Natural killer cell (primary cell): ENCODE measurements at regions not wholly inside any gene's neighbourhood (a gene's known extent, or its start where the extent isn't known, plus 50 kb on each side); places are given as distances from the start of the nearest gene placed in this dataset.

Experiments
- ATAC-seq, 3 donors: fragments of 150-1000 bp in 2 of 3; fragments of 200-7000 bp in 1 of 3; cut with Tn5 transposase; 1 replicate in 1 of 3; 2 replicates in 2 of 3; pipeline ENCODE4 v1.10.0; 2021; ENCODE audit warnings: mild to moderate bottlenecking in 2 of 3, moderate library complexity in 2 of 3
- DNase-seq, 2 donors: peaks; one replicate each; pipeline versions ENCODE4 v3.0.0 to v3.0.0-alpha.2; 2013 to 2021; ENCODE audit warnings: mixed read lengths in 1 of 2
- H3K27ac ChIP-seq: one replicate; pipeline ENCODE4 v1.5.1; 2013; ENCODE audit warnings: mild to moderate bottlenecking, low read length
- H3K27me3 ChIP-seq: one replicate; pipeline ENCODE4 v1.6.1; 2013; ENCODE audit warnings: low read length; ENCODE audit not compliant: control insufficient read depth, insufficient read depth
- H3K36me3 ChIP-seq: one replicate; pipeline ENCODE4 v1.6.1; 2013; ENCODE audit warnings: low read length; ENCODE audit not compliant: control insufficient read depth, insufficient read depth
- H3K4me1 ChIP-seq: one replicate; pipeline ENCODE4 v1.6.1; 2013; ENCODE audit warnings: low read length; ENCODE audit not compliant: control insufficient read depth, insufficient read depth
- H3K4me3 ChIP-seq: one replicate; pipeline ENCODE4 v1.5.1; 2013; ENCODE audit warnings: low read length
- H3K9me3 ChIP-seq: one replicate; pipeline ENCODE4 v1.6.1; 2013; ENCODE audit warnings: low read length; ENCODE audit not compliant: control insufficient read depth, insufficient read depth
- H3K27ac Mint-ChIP-seq, 2 donors: one replicate each; pipeline ENCODE4 v1.8.0; 2022; ENCODE audit warnings: mild to moderate bottlenecking in 2 of 2, mixed read lengths in 2 of 2, moderate library complexity in 1 of 2
- H3K27me3 Mint-ChIP-seq, 2 donors: one replicate each; pipeline ENCODE4 v1.8.0; 2022; ENCODE audit warnings: low read depth in 2 of 2, mixed read lengths in 2 of 2
- H3K36me3 Mint-ChIP-seq: one replicate; pipeline ENCODE4 v1.8.0; 2022; ENCODE audit warnings: mixed read lengths
- H3K4me1 Mint-ChIP-seq, 2 donors: one replicate each; pipeline ENCODE4 v1.8.0; 2022; ENCODE audit warnings: mixed read lengths in 2 of 2
- H3K4me3 Mint-ChIP-seq: one replicate; pipeline ENCODE4 v1.8.0; 2022; ENCODE audit warnings: mild to moderate bottlenecking, moderate library complexity, mixed read lengths
- H3K9me3 Mint-ChIP-seq, 2 donors: one replicate each; pipeline ENCODE4 v1.8.0; 2022; ENCODE audit warnings: mixed read lengths in 2 of 2
- CTCF ChIP-seq: fragments of 200-600 bp; IDR thresholded peaks from one replicate; pipeline ENCODE4 v1.8.0; 2022; ENCODE audit warnings: antibody characterized with exemption
- WGBS: methylation state at CpG from one replicate; pipeline ENCODE4 v1.1.7; 2013; ENCODE audit warnings: missing lambda C conversion rate; ENCODE audit not compliant: insufficient coverage; 5-methylcytosine and 5-hydroxymethylcytosine counted together
- intact Hi-C: fragments of 100-400 bp; cut with micrococcal nuclease; formaldehyde crosslinking; loops from one replicate; pipeline ENCODE4 v1.14.2; 2022

- Histone ChIP-seq H3K4me1 (no peaks in the 10 kb centered on the region), H3K27ac (no peak overlapping the region), H3K4me3 (no peak overlapping the region), H3K9me3 (no peaks in the 10 kb centered on the region), H3K36me3 (no peaks in the 10 kb centered on the region), H3K27me3 (no peaks in the 10 kb centered on the region)
- no peak for TF ChIP-seq CTCF
- no peak overlapping the region for H3K27ac Mint-ChIP-seq
- peaks cover 20 to 25% of the 10 kb centered on the region in 2 donors for H3K9me3 Mint-ChIP-seq
- peaks cover 14% of the 10 kb centered on the region for H3K36me3 Mint-ChIP-seq
- ATAC-seq: no peak
- DNase-seq: no peak
- H3K4me3 Mint-ChIP-seq: no peak overlapping the region
- H3K27me3 Mint-ChIP-seq: no peaks in the 10 kb centered on the region
- 44% methylated on average over 2 of the region's 2 CpGs for WGBS
- intact Hi-C loops: no loop called here
- H3K4me1 Mint-ChIP-seq: no peaks in the 10 kb centered on the region
Measured at GRCh38 chr11:80960381-80961029, 1519.7 kb upstream of the TENM4 start.

- intact Hi-C loops: no loop called here
- no peaks in the 10 kb centered on the region for H3K36me3 ChIP-seq
- Mint-ChIP-seq H3K27me3 (no peaks in the 10 kb centered on the region), H3K4me3 (no peak overlapping the region), H3K27ac (no peak overlapping the region), H3K9me3 (peaks cover 18 to 22% of the 10 kb centered on the region in 2 donors), H3K4me1 (no peaks in the 10 kb centered on the region), H3K36me3 (peaks cover 10% of the 10 kb centered on the region)
- DNase-seq (no peak), ATAC-seq (no peak)
- no peaks in the 10 kb centered on the region for H3K27me3 ChIP-seq
- no peak overlapping the region for H3K4me3 ChIP-seq
- H3K9me3 ChIP-seq: no peaks in the 10 kb centered on the region
- WGBS: 92% methylated on average over 2 of the region's 2 CpGs
- H3K4me1 ChIP-seq: no peaks in the 10 kb centered on the region
- no peak for TF ChIP-seq CTCF
- H3K27ac ChIP-seq: no peak overlapping the region
Measured at GRCh38 chr11:80959751-80960150, 1518.9 kb upstream of the TENM4 start.

GRCh38 chr11:80958987-80959386, 1518.2 kb upstream of the TENM4 start:
- DNase-seq (no peak), ATAC-seq (no peak)
- no peaks in the 10 kb centered on the region for H3K4me1 Mint-ChIP-seq
- no peaks in the 10 kb centered on the region for H3K9me3 ChIP-seq
- peaks cover 16 to 20% of the 10 kb centered on the region in 2 donors for H3K9me3 Mint-ChIP-seq
- no peaks in the 10 kb centered on the region for H3K27me3 ChIP-seq
- H3K36me3 ChIP-seq: no peaks in the 10 kb centered on the region
- no peak for TF ChIP-seq CTCF
- no peak overlapping the region for H3K4me3 Mint-ChIP-seq
- H3K27ac Mint-ChIP-seq: no peak overlapping the region
- no peaks in the 10 kb centered on the region for H3K4me1 ChIP-seq
- no peaks in the 10 kb centered on the region for H3K27me3 Mint-ChIP-seq
- no peak overlapping the region for H3K27ac ChIP-seq
- H3K4me3 ChIP-seq: no peak overlapping the region
- peaks cover 9% of the 10 kb centered on the region for H3K36me3 Mint-ChIP-seq
- 85% methylated on average over 4 of the region's 4 CpGs for WGBS
- intact Hi-C loops: no loop called here

- Mint-ChIP-seq H3K4me3 (no peak overlapping the region), H3K9me3 (peaks cover 16 to 18% of the 10 kb centered on the region in 2 donors), H3K36me3 (peaks cover 9% of the 10 kb centered on the region), H3K27me3 (no peaks in the 10 kb centered on the region), H3K4me1 (no peaks in the 10 kb centered on the region), H3K27ac (no peak overlapping the region)
- WGBS: 40% methylated on average over 1 of the region's 2 CpGs
- no peak for DNase-seq
- Histone ChIP-seq H3K36me3 (no peaks in the 10 kb centered on the region), H3K4me1 (no peaks in the 10 kb centered on the region), H3K9me3 (no peaks in the 10 kb centered on the region), H3K4me3 (no peak overlapping the region), H3K27me3 (no peaks in the 10 kb centered on the region), H3K27ac (no peak overlapping the region)
- no peak for ATAC-seq
- intact Hi-C loops: no loop called here
- no peak for TF ChIP-seq CTCF
Measured at GRCh38 chr11:80958361-80958760, 1517.5 kb upstream of the TENM4 start.
